ENCODE measurements at regions not wholly inside any gene's neighbourhood (a gene's known extent, or its start where the extent isn't known, plus 50 kb on each side); places are given as distances from the start of the nearest gene placed in this dataset.

GRCh38 chr21:27057997-27058396 is 91.1 kb upstream of the ADAMTS5 start:
- TF ChIP-seq CTCF (IDR thresholded peaks at IDR 0.05) (no peak), POLR2A (IDR thresholded peaks at IDR 0.05) (no peak)

Data from uterus (tissue), 2 donors.